Ishikawa (cell line): ENCODE measurements at regions not wholly inside any gene's neighbourhood (a gene's known extent, or its start where the extent isn't known, plus 50 kb on each side); places are given as distances from the start of the nearest gene placed in this dataset.

Source experiments
- CEBPB ChIP-seq: IDR thresholded peaks from 2 replicates; pipeline ENCODE4 v1.6.1; 2012
- CREB1 ChIP-seq: IDR thresholded peaks from 2 replicates; pipeline ENCODE4 v1.6.1; 2012; ENCODE audit warnings: low read depth
- EGR1 ChIP-seq: IDR thresholded peaks from 2 replicates; pipeline ENCODE4 v1.6.1; 2012
- EP300 ChIP-seq: IDR thresholded peaks from 2 replicates; pipeline ENCODE4 v1.6.1; 2012; ENCODE audit warnings: borderline replicate concordance
- FOXM1 ChIP-seq: IDR thresholded peaks from 2 replicates; pipeline ENCODE4 v1.6.1; 2012; ENCODE audit warnings: low read depth, borderline replicate concordance
- NFIC ChIP-seq: IDR thresholded peaks from 2 replicates; pipeline ENCODE4 v1.6.1; 2012
- RAD21 ChIP-seq: IDR thresholded peaks from 2 replicates; pipeline ENCODE4 v1.6.1; 2012; ENCODE audit warnings: low read depth
- TAF1 ChIP-seq: IDR thresholded peaks from 2 replicates; pipeline ENCODE4 v1.6.1; 2012; ENCODE audit warnings: low read depth, mild to moderate bottlenecking
- TCF12 ChIP-seq: IDR thresholded peaks from 2 replicates; pipeline ENCODE4 v1.6.1; 2012; ENCODE audit warnings: low read depth
- TEAD4 ChIP-seq: IDR thresholded peaks from 2 replicates; pipeline ENCODE4 v1.6.1; 2012
- YY1 ChIP-seq: IDR thresholded peaks from 2 replicates; pipeline ENCODE4 v1.6.1; 2012; ENCODE audit warnings: low read depth
- ZBTB7A ChIP-seq: IDR thresholded peaks from 2 replicates; pipeline ENCODE4 v1.6.1; 2012; ENCODE audit warnings: low read depth
- TF ChIP-seq, protein P1 (sequence below): IDR thresholded peaks from 2 replicates; pipeline ENCODE4 v1.6.1; 2012; ENCODE audit warnings: low read depth, mild to moderate bottlenecking
- TF ChIP-seq, protein P2 (sequence below): IDR thresholded peaks from 2 replicates; pipeline ENCODE4 v1.6.1; 2012
- TF ChIP-seq, protein P3 (sequence below): IDR thresholded peaks from 2 replicates; pipeline ENCODE4 v1.6.1; 2012

DNA sequence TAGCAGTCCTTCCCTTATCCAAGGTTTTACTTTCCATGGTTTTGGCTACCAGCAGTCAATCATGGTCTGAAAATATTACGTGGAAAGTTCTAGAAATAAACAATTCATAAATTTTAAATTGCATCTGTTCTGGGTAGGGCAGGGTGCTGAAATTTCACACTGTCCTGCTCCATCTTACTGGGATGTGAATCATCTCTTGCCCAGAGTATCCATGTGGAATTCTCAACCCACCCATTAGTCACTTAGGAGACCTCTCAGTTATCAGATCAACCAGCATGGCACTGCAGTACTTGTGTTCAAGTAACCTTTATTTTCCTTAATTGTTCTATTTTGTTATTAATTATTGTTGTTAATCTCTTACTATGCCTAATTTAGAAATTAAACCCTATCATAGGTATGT is 202.8 kb upstream of the CPHXL start:
- TF ChIP-seq NFIC = no peak
- no peak for TF ChIP-seq YY1
- TF ChIP-seq CEBPB = no peak
- no peak for TF ChIP-seq EGR1

DNA sequence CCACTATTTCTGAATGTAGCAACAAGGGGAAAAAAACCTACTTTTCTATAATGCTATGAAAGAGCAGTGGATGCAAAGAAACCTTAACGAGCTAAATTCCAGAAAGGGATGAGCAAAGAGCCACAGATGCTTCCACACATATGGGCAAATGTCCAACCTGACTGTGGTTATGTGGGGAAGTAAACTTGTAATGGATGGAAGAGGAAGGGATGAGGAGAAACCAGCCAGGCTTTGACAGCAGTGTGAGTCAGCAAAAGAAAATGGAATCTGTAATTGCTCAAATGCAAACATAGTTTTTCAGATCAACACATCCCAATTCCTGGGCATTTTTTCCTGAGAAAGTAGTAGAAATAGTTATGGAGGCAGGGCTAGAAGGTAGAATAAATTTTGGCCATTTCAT is 204.8 kb upstream of the CPHXL start:
- TF ChIP-seq, protein P1, sequence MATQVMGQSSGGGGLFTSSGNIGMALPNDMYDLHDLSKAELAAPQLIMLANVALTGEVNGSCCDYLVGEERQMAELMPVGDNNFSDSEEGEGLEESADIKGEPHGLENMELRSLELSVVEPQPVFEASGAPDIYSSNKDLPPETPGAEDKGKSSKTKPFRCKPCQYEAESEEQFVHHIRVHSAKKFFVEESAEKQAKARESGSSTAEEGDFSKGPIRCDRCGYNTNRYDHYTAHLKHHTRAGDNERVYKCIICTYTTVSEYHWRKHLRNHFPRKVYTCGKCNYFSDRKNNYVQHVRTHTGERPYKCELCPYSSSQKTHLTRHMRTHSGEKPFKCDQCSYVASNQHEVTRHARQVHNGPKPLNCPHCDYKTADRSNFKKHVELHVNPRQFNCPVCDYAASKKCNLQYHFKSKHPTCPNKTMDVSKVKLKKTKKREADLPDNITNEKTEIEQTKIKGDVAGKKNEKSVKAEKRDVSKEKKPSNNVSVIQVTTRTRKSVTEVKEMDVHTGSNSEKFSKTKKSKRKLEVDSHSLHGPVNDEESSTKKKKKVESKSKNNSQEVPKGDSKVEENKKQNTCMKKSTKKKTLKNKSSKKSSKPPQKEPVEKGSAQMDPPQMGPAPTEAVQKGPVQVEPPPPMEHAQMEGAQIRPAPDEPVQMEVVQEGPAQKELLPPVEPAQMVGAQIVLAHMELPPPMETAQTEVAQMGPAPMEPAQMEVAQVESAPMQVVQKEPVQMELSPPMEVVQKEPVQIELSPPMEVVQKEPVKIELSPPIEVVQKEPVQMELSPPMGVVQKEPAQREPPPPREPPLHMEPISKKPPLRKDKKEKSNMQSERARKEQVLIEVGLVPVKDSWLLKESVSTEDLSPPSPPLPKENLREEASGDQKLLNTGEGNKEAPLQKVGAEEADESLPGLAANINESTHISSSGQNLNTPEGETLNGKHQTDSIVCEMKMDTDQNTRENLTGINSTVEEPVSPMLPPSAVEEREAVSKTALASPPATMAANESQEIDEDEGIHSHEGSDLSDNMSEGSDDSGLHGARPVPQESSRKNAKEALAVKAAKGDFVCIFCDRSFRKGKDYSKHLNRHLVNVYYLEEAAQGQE = no peak
- TF ChIP-seq EP300 = no peak

DNA sequence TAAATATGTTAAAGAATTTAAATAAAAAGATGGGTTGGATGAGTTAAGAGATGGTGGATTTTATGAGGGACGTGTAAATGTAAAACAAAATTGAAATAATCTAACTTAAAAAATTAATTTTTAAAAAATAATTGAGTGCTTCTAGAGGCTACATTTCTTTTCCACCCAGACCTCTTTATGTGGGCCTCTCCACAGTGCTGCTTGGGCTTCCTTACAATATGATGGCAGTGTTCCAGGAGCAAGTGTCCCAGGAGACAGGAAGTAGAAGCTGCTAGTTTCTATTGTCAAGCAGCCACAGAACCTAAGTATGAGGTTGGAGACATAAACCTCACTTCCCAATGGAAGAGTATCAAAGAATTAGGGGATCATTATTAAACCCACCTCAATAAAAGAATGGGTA is 205.7 kb upstream of the CPHXL start:
- TF ChIP-seq TEAD4 (no peak), EGR1 (no peak), TAF1 (no peak), NFIC (no peak), ZBTB7A (no peak), TCF12 (no peak), CREB1 (no peak), YY1 (no peak), EP300 (no peak), FOXM1 (no peak), CEBPB (no peak), RAD21 (no peak)
- TF ChIP-seq, protein P1 = no peak
- TF ChIP-seq, protein P2, sequence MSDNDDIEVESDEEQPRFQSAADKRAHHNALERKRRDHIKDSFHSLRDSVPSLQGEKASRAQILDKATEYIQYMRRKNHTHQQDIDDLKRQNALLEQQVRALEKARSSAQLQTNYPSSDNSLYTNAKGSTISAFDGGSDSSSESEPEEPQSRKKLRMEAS = no peak
- TF ChIP-seq, protein P3, sequence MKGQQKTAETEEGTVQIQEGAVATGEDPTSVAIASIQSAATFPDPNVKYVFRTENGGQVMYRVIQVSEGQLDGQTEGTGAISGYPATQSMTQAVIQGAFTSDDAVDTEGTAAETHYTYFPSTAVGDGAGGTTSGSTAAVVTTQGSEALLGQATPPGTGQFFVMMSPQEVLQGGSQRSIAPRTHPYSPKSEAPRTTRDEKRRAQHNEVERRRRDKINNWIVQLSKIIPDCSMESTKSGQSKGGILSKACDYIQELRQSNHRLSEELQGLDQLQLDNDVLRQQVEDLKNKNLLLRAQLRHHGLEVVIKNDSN = no peak

DNA sequence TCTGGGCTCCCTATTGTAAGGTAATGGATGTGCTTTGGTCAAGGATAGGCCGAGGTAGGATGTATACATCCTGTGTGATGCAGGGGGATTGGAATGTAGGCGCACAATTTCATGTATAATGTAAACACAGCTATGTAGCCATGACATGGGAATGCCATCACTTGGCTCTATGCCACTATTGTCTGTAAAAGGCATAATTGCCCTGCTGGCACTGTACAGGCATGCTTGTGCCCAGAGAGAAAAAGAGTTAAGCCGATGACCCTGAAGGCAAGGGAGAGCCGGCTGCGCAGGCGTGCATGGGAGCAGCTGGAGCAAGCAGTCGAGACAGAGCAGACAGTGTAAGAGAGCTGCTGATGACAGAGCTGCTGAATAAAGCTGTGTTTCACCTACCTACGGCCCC is 212.5 kb upstream of the CPHXL start:
- TF ChIP-seq TCF12 (no peak), TEAD4 (no peak), NFIC (no peak), EP300 (no peak), FOXM1 (no peak), TAF1 (no peak), CEBPB (no peak), YY1 (no peak), ZBTB7A (no peak), RAD21 (no peak), EGR1 (no peak)
- TF ChIP-seq, protein P1 = no peak
- TF ChIP-seq, protein P2 = no peak

DNA sequence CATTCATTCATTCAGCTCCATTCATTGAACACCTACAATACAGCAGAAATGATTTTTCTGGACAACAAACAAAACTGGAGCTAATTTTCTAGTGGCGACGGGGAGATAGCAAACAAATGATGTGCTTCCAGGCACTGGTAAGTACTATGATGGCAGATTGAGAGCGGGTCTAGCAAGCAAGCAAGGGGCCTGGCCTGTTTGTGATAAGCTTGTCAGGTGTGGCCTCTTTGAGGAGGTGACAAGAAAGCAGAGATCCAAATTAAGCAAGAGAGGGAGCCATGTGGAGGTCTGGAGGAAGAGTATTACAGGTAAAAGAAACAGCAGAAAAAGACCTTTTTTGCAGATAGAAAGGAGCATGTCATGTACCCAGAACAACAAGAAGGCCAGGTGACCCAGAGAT is 216.1 kb upstream of the CPHXL start:
- TF ChIP-seq TCF12 (no peak), CREB1 (no peak), YY1 (no peak), FOXM1 (no peak), EGR1 (no peak), CEBPB (no peak), TEAD4 (no peak), ZBTB7A (no peak), EP300 (no peak), TAF1 (no peak), NFIC (no peak), RAD21 (no peak)
- TF ChIP-seq, protein P2 = no peak
- TF ChIP-seq, protein P1 = no peak
- TF ChIP-seq, protein P3 = no peak
